ENCODE measurements at regions not wholly inside any gene's neighbourhood (a gene's known extent, or its start where the extent isn't known, plus 50 kb on each side); places are given as distances from the start of the nearest gene placed in this dataset.
A peak's percentile ranks its signal among the peaks of the same experiment; 100 is the strongest.

DNA sequence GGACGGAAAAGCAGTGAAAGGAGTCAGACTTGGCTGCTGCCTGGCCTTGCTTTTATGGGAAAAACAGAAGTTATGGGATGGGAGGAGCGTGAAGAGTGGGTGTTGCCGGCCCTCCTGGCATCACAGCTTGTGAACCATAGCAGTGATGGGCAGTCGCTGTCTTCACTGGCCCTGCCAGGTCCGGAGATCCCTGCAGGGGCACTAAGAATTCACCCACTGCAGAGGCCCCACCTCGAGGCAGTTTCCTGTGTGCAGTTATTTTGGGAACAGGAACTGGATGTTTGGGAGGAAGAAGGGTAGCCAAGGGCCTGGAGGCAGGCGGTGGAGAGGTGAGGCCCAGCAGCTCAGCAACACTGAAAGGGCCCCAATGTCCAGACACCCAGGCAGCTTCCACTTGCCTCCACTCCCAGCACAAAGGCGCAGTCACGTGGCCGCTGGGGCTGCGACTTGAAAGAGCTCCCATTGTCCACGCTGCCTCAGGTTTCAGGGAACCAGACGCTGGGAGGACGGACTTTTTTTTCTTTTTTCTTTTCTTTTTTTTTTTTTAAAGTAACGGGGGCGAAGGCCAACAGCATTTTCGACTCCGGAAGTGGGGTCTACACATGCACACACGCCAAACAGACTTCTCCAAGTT lies 255.6 kb downstream of the ZNF621 start:
- peak overlapping the region; percentile 22 for H3K4me3 ChIP-seq
- intact Hi-C loops (cut with DNase I), result no loop called here
- DNase-seq (peak; percentile 78), ATAC-seq (peak; percentile 81 to 88)
- no peaks in the 10 kb centered on the region for H3K9me3 ChIP-seq
- H3K36me3 ChIP-seq, result no peaks in the 10 kb centered on the region
- H3K27ac ChIP-seq, result peak overlapping the region; percentile 71
- TF ChIP-seq, protein P1, sequence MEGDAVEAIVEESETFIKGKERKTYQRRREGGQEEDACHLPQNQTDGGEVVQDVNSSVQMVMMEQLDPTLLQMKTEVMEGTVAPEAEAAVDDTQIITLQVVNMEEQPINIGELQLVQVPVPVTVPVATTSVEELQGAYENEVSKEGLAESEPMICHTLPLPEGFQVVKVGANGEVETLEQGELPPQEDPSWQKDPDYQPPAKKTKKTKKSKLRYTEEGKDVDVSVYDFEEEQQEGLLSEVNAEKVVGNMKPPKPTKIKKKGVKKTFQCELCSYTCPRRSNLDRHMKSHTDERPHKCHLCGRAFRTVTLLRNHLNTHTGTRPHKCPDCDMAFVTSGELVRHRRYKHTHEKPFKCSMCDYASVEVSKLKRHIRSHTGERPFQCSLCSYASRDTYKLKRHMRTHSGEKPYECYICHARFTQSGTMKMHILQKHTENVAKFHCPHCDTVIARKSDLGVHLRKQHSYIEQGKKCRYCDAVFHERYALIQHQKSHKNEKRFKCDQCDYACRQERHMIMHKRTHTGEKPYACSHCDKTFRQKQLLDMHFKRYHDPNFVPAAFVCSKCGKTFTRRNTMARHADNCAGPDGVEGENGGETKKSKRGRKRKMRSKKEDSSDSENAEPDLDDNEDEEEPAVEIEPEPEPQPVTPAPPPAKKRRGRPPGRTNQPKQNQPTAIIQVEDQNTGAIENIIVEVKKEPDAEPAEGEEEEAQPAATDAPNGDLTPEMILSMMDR (IDR thresholded peaks at IDR 0.05), result no peak
- H3K4me1 ChIP-seq, result peaks cover 23% of the 10 kb centered on the region
- no peaks in the 10 kb centered on the region for H3K27me3 ChIP-seq (ENCODE audit: low read depth)

DNA sequence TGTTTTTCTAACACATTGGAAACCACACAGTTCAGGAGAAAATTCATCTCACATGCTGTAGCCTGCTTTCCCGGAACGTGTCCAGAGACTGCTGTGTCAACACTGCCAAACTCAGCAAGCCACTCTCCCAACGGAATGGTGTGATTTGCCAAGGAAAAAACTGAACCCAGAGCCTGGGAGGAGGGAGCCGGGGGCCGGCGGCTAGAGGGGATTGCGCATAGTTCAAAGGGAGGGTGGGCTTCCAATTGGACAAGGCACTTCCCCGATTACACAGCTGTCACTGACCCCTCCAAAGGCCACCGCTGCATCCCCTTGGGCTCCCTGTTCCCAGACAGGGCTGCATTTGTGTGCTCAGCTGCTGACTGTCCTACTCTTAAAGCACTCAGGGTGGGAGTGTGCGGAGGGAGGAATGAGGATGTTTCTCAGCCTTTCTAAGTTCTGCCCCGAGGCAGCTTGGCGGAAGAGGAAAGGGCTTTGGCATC lies 256.2 kb downstream of the ZNF621 start:
- H3K27me3 ChIP-seq (ENCODE audit: low read depth), result no peaks in the 10 kb centered on the region
- DNase-seq, result no peak
- ATAC-seq, result peak; percentile 70 to 73
- intact Hi-C loops (cut with DNase I), result no loop called here
- peaks cover 23% of the 10 kb centered on the region for H3K4me1 ChIP-seq
- TF ChIP-seq, protein P1 (IDR thresholded peaks at IDR 0.05), result no peak
- peak overlapping the region; percentile 71 for H3K27ac ChIP-seq
- peak overlapping the region; percentile 22 for H3K4me3 ChIP-seq
- no peaks in the 10 kb centered on the region for H3K9me3 ChIP-seq
- no peaks in the 10 kb centered on the region for H3K36me3 ChIP-seq

DNA sequence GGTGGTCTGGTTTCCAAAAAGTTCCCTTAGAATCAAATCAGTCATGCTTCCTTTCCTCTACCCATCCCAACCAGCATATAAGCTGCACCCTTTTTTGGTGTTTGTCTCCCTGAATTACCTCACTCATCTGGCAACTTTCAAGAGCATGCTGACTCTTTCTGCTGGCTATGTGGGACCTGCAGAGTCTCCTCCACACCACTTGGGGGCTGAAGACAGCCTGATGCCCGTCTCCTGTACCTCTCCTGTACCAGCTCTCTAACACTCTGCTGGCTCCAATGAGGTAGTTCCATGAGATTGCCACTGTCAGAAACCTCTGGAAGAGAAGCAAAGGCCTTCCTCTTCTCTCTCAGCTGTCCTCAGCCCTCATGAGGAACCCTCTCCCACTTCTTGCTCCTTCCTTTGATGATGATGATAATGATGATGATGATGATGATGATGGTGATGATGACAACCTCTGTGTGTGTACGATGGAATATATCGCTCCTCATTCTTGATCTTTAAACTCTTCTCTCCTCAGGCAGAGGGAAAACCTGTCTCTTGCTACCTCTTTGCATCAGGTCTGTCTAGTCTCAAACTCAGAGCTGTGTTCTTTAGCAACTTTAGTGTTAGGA lies 257.5 kb downstream of the ZNF621 start:
- Histone ChIP-seq H3K4me3 (no peak overlapping the region), H3K4me1 (peaks cover 23% of the 10 kb centered on the region), H3K27me3 (ENCODE audit: low read depth) (no peaks in the 10 kb centered on the region), H3K27ac (no peak overlapping the region), H3K9me3 (no peaks in the 10 kb centered on the region), H3K36me3 (no peaks in the 10 kb centered on the region)
- TF ChIP-seq, protein P1 (IDR thresholded peaks at IDR 0.05), result no peak
- DNase-seq (no peak), ATAC-seq (no peak)
- intact Hi-C loops (cut with DNase I), result no loop called here

DNA sequence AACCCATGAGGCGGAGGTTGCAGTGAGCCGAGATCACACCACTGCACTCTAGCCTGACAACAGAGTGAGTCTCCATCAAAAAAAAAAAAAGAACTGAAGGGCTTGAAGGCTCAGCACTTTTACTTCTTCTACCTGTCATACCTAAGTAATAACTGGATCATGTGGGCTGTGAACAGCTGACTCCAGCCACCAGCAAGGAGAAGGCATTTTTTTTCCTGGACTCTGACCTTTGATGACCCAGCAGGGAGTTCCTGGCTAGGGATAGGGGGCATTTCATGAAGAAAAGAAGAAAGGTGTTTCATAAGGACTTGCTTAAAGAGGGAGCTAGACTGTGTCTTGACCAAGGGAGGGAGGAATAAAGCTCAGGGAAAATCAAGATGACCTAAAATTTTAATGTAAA lies 266.0 kb downstream of the ZNF621 start:
- intact Hi-C loops (cut with DNase I), result no loop called here
- H3K27me3 ChIP-seq (ENCODE audit: low read depth), result no peaks in the 10 kb centered on the region
- no peak overlapping the region for H3K4me3 ChIP-seq
- H3K36me3 ChIP-seq, result no peaks in the 10 kb centered on the region
- H3K4me1 ChIP-seq, result no peaks in the 10 kb centered on the region
- ATAC-seq (no peak), DNase-seq (no peak)
- TF ChIP-seq, protein P1 (IDR thresholded peaks at IDR 0.05), result no peak
- no peak overlapping the region for H3K27ac ChIP-seq
- H3K9me3 ChIP-seq, result no peaks in the 10 kb centered on the region

DNA sequence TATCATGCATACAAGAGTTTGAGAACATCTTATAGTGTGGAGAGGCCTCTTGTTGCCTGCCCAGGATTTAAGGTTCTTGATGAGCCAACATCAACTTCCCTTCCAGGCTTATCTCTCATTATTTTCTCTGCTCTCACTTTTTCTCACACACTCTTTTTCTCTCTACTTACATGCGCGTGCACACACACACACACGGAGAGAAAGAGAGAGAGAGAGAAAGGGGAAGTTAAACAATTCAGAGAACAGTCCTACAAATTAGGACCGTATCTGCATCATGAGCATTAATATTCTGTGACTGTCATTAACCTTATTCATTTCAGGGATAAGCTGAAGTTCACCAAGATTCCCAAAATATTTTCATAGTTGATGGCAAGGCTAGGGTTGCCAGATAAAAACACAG lies 269.0 kb downstream of the ZNF621 start:
- intact Hi-C loops (cut with DNase I), result no loop called here
- H3K27me3 ChIP-seq (ENCODE audit: low read depth), result no peaks in the 10 kb centered on the region
- no peaks in the 10 kb centered on the region for H3K36me3 ChIP-seq
- no peaks in the 10 kb centered on the region for H3K9me3 ChIP-seq
- no peak for ATAC-seq
- H3K4me1 ChIP-seq, result no peaks in the 10 kb centered on the region
- H3K4me3 ChIP-seq, result no peak overlapping the region
- DNase-seq, result no peak
- TF ChIP-seq, protein P1 (IDR thresholded peaks at IDR 0.05), result no peak
- no peak overlapping the region for H3K27ac ChIP-seq
